Panc1 (cell line): ENCODE measurements at regions not wholly inside any gene's neighbourhood (a gene's known extent, or its start where the extent isn't known, plus 50 kb on each side); places are given as distances from the start of the nearest gene placed in this dataset.

Experiments used
- POLR2AphosphoS5 ChIP-seq: IDR thresholded peaks from 2 replicates; pipeline ENCODE4 v1.6.1; 2012; ENCODE audit warnings: mild to moderate bottlenecking, low read depth, low read length, moderate library complexity
- SIN3A ChIP-seq: IDR thresholded peaks from 2 replicates; pipeline ENCODE4 v1.6.1; 2012; ENCODE audit warnings: low read depth, mild to moderate bottlenecking, low read length, moderate library complexity, borderline replicate concordance; ENCODE audit not compliant: insufficient read depth
- TF ChIP-seq, protein P1 (sequence below): fragments of 450-650 bp; IDR thresholded peaks from 2 replicates; pipeline ENCODE4 v1.5.1; 2017; ENCODE audit warnings: mild to moderate bottlenecking
- TF ChIP-seq, protein P2 (sequence below), 2 experiments: IDR thresholded peaks; 2 replicates each; pipeline ENCODE4 v1.6.1; 2011 to 2012; ENCODE audit warnings: low read depth in 2 of 2, control low read depth in 1 of 2, low read length in 1 of 2, mild to moderate bottlenecking in 1 of 2, moderate library complexity in 1 of 2; ENCODE audit not compliant: insufficient read depth in 1 of 2

DNA sequence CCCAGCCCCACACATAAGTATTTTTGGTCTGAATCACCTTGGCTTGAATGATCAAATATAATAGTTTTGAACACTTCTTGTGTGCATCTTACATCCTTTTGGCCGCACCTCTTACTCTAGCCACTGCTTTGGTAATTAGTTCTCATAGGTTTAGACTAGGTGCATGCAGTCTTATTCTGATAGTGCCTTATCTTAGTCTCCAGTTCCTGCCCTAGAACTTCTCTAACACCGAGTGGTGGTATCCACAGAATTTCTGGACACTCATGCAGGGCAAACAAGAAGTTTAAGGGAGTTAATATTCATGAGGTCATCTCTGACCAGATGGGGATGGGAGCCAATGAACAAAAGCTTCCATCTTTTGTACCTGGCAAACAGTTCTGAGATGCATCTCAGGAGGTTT is 77.5 kb upstream of the AKIRIN2 start:
- TF ChIP-seq, protein P1, sequence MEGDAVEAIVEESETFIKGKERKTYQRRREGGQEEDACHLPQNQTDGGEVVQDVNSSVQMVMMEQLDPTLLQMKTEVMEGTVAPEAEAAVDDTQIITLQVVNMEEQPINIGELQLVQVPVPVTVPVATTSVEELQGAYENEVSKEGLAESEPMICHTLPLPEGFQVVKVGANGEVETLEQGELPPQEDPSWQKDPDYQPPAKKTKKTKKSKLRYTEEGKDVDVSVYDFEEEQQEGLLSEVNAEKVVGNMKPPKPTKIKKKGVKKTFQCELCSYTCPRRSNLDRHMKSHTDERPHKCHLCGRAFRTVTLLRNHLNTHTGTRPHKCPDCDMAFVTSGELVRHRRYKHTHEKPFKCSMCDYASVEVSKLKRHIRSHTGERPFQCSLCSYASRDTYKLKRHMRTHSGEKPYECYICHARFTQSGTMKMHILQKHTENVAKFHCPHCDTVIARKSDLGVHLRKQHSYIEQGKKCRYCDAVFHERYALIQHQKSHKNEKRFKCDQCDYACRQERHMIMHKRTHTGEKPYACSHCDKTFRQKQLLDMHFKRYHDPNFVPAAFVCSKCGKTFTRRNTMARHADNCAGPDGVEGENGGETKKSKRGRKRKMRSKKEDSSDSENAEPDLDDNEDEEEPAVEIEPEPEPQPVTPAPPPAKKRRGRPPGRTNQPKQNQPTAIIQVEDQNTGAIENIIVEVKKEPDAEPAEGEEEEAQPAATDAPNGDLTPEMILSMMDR: no peak
- TF ChIP-seq SIN3A (no peak), POLR2AphosphoS5 (no peak)
- TF ChIP-seq, protein P2, sequence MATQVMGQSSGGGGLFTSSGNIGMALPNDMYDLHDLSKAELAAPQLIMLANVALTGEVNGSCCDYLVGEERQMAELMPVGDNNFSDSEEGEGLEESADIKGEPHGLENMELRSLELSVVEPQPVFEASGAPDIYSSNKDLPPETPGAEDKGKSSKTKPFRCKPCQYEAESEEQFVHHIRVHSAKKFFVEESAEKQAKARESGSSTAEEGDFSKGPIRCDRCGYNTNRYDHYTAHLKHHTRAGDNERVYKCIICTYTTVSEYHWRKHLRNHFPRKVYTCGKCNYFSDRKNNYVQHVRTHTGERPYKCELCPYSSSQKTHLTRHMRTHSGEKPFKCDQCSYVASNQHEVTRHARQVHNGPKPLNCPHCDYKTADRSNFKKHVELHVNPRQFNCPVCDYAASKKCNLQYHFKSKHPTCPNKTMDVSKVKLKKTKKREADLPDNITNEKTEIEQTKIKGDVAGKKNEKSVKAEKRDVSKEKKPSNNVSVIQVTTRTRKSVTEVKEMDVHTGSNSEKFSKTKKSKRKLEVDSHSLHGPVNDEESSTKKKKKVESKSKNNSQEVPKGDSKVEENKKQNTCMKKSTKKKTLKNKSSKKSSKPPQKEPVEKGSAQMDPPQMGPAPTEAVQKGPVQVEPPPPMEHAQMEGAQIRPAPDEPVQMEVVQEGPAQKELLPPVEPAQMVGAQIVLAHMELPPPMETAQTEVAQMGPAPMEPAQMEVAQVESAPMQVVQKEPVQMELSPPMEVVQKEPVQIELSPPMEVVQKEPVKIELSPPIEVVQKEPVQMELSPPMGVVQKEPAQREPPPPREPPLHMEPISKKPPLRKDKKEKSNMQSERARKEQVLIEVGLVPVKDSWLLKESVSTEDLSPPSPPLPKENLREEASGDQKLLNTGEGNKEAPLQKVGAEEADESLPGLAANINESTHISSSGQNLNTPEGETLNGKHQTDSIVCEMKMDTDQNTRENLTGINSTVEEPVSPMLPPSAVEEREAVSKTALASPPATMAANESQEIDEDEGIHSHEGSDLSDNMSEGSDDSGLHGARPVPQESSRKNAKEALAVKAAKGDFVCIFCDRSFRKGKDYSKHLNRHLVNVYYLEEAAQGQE (IDR thresholded peaks at IDR 0.05; ENCODE audit: insufficient read depth in 1 of 2, low read depth in 2 of 2, low read length in 1 of 2): no peak
